GM18858 (cell line): ENCODE measurements at regions not wholly inside any gene's neighbourhood (a gene's known extent, or its start where the extent isn't known, plus 50 kb on each side); places are given as distances from the start of the nearest gene placed in this dataset.
A peak's percentile ranks its signal among the peaks of the same experiment; 100 is the strongest.

Source experiments
- ATAC-seq: cut with Tn5 transposase; IDR thresholded peaks from one replicate; pipeline ENCODE4 v1.9.1; 2021; ENCODE audit not compliant: unreplicated experiment

DNA sequence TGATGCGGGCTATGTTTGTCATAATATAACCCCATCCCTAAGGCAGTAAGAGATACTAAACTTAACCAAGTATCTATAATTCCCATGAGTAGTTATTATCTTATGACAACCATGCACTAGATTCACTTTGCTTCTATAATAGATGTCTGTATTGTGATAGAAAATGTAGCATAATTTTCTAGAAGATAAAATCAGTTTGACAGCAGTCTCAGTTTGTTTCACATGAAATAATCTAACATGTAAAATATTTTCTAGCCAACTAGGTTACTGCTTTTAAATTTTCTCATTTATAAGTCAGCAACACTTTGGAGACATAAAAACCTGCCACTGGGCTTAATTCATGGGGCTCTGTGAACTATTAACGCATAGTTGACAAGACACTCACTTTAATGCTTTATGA, 1410.7 kb upstream of the ATXN8OS start:
- ATAC-seq: no peak

DNA sequence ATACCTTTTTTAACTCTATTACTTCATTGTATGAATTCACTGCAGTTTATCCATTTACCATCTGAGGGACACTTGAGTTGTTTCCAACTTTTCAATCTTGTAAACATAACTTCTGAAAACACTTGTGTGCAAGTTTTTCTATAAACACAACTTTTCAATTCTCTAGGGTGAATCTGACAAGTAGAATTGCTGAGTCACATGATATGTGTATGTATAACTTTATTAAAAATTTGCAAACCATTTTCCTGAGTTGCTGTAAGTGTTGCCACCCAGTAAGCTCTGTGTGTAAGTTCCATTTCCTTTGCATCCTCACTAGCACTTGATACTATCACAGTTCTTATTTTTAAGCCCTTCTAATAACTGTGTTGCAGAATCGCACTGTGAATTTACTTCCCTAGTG, 1415.6 kb upstream of the ATXN8OS start:
- ATAC-seq: no peak

- ATAC-seq: no peak
These were observed 1417.1 kb upstream of the ATXN8OS start for GRCh38 chr13:68690567-68690966.

DNA sequence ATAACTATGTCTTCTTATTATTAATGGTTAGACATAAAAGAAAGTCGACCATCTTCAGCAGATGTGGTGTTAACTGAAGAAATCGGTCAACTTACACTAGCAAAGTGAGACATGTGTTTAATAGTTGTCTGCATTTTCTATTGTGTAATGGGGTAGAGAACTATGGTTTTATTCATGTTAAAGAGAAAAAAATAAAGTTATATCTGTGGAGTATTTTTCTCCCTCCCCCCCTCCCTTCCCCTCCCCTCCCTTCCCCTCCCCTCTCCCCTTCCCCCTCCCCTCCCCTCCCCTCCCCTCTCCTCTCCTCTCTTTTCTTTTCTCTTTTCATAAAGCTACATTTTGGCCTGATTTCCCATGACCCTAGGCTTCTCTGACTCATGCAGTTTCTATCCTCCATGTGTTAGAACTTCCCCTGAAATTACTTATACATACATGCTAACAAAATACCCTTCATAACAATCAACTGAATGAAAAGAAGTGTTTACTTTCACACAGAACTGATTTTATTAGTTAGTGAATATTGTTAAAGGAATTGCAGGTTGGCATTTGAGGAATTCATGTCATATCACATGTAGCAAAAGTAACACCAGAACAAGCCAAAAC, 1431.0 kb upstream of the ATXN8OS start:
- ATAC-seq: no peak

DNA sequence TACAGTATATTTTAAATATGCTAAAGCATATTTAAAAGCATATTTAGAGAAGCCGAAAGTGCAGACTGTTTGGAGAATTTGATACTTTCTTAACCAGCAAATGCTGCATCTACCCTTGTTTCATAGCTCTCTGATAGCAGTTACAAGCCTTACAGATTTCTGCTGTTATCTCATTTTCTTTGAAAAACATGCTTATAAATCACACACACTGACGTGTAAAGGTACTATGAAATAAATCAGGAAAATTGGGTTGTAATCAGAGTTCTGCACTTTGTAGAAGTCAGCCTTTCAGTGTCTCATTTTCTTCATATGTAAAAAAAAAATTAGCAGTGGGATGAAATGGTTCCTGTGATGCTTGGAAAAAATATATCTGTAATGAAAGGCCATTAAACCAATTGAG, 1432.4 kb upstream of the ATXN8OS start:
- ATAC-seq: no peak

- ATAC-seq: no peak
These were observed 1437.7 kb upstream of the PCDH9 start for GRCh38 chr13:68667863-68668262.

DNA sequence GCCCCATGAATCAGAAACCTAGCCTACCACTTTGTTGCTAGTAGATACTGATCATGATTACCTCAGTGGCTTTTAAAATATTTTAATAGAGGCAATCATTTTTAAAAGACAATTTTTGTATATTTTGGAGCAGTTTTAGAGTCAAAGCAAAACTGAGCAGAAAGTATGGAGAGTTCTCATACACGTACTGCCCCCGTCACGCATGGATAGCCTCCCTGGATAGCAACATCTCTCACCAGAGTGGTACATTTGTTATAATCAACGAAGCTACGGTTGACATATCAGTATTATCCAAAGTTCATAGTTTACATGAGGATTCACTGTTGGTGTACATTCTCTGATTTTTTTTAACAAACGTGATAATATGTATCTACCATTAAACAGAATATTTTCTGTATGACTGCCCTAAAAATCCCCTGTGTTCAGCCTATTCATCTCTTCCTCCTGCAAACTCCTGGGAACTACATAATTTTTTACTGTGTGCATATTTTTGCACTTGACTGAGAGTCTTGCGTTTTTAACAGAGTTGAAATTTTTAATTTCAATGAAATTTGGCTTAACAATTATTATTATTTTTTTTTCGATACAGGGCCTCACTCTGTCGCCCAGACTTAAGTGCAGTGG, 1436.8 kb upstream of the PCDH9 start:
- ATAC-seq: no peak

DNA sequence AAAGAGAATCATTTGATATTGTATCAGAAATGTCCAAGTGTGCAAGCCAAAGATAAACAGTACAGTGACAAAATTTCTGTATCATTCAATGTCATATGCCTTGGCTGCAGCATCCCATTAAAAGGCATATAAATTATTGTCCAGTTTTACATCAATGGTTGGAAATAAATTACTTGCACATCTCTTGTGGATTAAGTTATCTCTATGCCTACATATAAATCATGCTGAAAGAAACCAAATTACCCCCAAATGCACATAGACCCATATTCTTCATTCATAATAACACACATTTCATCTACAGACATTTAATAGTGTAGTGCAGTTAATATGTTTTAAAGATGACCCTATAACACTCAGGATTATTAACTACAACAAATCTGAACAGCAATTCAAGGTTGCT, 1415.7 kb upstream of the PCDH9 start:
- no peak for ATAC-seq

DNA sequence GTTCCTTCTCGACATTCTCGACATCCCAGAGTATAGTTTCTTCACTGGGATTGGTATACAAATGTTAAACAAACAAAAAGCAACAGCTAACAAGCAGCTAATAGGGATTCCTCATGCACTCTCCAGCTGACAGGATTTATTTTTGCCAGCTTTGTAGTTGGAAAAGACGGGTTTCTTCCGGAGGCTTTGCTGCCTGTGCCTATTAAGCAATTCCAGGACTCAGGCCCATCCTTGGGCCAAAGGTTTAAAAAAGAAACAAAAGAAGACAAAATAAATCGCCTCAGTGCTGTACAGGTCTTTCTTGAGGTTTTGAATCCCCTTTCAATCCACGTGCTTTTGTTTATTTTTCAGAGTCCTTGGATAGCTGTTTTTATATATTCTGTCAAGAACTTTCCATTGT, 1414.5 kb upstream of the PCDH9 start:
- no peak for ATAC-seq

- ATAC-seq: no peak
These were observed 1406.6 kb upstream of the PCDH9 start for GRCh38 chr13:68636784-68637183.

GRCh38 chr13:68628994-68629393, 1398.9 kb upstream of the PCDH9 start:
- ATAC-seq: no peak

DNA sequence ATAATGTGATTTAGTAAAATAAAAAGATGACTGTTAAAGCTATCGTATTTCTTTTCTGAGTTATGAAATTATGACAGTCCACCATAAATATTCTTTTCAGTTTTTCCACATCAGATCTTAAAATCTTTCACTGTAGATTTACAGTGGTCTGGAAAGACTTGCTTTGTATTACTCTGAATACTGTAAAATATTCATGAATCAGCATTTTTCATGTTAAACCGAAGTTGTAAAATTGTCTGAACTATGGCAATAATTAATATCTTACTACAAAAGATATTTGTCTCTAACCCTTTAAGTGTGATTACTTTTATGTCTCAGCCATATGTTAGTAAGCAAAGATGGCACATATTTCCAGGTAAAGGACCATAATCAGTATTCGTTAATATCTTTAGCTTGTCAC, 1397.2 kb upstream of the PCDH9 start:
- no peak for ATAC-seq

- ATAC-seq: no peak
These were observed 1386.6 kb upstream of the PCDH9 start for GRCh38 chr13:68616600-68617222.

GRCh38 chr13:68609661-68610060, 1379.5 kb upstream of the PCDH9 start:
- no peak for ATAC-seq

DNA sequence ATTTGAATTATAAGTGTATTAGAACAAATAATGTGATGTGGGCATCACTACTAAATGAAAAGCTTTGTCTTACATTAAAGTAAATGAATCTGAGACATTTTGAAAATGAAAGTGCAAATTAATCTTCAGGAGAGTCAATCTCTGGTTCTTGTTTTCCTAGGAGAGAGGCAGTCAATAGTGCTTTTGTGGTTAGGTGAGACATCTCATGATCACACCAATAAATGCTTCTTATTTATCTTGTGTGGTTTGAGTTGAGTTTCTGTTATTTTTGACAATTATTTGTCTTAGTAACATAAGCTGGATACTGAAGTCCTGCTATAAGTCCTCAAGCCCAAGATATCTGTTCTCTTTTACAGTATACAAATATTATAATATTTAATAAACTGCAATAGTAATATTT, 1378.0 kb upstream of the PCDH9 start:
- no peak for ATAC-seq

DNA sequence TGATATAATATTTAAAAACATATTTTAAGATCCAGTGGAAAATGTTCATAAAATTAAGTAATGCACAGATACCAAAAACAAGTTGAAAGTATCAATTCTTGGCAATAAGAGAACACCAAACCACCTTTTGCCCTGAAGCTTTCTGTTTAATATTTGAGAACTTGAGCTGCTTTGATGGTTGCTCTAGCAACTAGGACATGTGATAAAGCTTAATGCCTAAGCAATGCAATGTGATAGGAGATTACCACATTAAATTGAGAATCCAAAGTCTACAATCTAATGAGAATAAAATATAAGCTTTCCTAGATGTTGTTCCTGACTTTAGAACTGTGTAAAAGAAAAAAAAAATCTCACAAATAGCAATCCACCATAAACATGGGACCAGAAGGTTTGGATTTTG, 1367.5 kb upstream of the PCDH9 start:
- ATAC-seq: no peak

- peak; percentile 100 for ATAC-seq
These were observed 1358.5 kb upstream of the PCDH9 start for GRCh38 chr13:68588623-68589022.

GRCh38 chr13:68584776-68585175, 1354.6 kb upstream of the PCDH9 start:
- no peak for ATAC-seq

DNA sequence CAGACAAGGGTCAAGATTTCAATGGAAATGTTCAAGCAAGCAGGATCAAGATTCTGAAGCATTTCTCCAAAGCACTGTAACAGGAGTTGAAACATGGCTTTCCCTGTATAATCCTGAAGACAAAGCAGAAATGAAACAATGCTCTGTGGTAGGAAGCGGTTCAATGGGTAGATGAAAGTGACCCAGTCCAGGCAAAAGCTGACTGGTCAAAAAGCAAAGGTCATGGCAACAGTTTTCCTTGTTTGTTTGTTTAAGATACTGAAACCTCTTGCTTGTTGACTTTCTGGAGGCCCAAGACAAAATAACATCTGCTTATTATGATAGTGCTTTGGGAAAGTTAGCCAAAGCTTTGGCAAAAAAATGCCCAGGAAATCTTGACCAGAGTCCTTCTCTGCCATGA, 1343.9 kb upstream of the PCDH9 start:
- no peak for ATAC-seq

DNA sequence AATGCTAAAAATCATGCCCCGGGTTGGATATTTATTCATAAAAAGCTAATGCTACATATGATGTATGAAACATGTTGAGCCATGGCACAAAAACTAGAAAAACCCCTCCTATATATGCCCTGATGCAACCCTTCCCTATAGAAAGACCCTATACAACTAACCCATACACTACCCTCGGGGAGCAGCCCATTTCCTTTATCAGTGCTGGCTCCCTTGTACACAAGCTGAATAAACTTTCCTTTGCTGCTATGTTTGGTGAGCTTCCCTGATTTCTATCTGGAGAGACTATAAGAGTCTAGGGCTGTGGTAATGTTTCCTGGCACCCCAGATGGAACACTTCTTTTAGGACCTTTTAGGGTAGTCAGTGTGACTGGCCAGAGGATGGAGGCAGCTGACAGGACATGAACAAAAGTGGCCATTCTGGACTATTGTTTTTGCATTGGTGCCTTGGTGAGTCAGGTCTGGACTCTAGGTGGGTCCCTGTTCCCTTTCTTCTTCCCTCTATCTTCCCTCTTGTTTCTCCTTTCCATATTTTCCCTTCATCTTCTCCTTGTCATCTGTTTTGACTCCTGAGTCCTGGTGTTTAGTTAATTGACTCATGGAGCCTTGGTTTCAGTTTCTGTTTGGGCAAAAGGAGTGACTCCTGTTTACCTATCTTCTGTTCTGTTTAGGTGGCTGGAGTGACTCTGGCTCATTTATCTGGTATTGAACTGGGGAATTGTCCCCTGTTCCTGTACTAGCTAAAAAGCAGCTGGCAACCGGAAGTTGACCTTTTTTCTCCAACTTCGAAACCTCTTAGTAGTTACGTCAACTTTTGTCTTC, 1321.8 kb upstream of the PCDH9 start:
- ATAC-seq: no peak

DNA sequence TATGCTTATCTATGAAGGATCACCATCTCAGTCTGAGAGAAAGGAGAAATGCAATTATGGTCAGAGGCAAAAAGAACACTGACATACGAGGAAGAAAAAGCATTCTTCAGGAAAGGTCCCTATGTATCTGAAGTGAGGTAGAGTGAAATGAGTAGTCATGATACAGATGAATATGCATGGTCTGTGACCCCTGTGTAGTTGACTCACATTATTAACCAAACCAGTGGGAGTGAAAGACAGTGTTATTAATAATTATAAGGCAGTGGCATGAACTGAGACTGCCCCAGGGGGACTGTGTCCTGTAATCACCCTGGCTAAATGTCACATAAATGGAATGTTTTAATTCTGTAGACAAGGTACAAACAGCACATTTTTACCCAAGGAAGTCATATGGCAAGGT, 1320.2 kb upstream of the PCDH9 start:
- peak; percentile 63 for ATAC-seq

- no peak for ATAC-seq
These were observed 1310.1 kb upstream of the PCDH9 start for GRCh38 chr13:68540244-68540643.
